DND-41 (cell line): ENCODE measurements at regions not wholly inside any gene's neighbourhood (a gene's known extent, or its start where the extent isn't known, plus 50 kb on each side); places are given as distances from the start of the nearest gene placed in this dataset.

Experiments
- CTCF ChIP-seq: IDR thresholded peaks from 2 replicates; pipeline ENCODE4 v1.5.1; 2012; ENCODE audit warnings: borderline replicate concordance, low read length, moderate library complexity, mild to moderate bottlenecking; ENCODE audit not compliant: poor library complexity, severe bottlenecking; ENCODE audit errors: extremely low read depth
- EZH2 ChIP-seq: IDR thresholded peaks from 3 replicates; pipeline ENCODE4 v1.6.1; 2012; ENCODE audit warnings: borderline replicate concordance, low read depth, mild to moderate bottlenecking, moderate library complexity, low read length, inconsistent platforms; ENCODE audit not compliant: severe bottlenecking

DNA sequence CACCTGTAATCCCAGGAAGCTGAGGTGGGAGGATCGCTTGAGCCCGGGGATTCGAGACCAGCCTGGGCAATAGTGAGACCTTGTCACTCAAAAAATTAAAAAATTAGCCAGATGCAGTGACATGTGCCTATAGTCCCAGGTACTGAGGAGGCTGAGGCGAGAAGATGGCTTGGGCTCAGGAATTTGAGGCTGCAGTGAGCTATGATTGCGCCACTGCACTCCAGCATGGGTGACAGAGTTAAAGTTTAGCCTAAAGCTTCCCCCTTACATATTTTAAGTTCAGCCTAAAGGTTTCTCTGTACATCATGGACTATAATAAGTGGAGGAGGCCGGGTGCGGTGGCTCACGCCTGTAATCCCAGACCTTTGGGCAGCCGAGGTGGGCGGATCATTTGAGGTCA, 70.1 kb downstream of the SPRING1 start:
- no peak for TF ChIP-seq CTCF
- TF ChIP-seq EZH2: no peak
